ENCODE measurements at regions not wholly inside any gene's neighbourhood (a gene's known extent, or its start where the extent isn't known, plus 50 kb on each side); places are given as distances from the start of the nearest gene placed in this dataset.
"Not testable (repeated sequence)": the region's sequence is repeated elsewhere in the genome, so short reads cannot be mapped to it uniquely, and the experiment has no call there.

DNA sequence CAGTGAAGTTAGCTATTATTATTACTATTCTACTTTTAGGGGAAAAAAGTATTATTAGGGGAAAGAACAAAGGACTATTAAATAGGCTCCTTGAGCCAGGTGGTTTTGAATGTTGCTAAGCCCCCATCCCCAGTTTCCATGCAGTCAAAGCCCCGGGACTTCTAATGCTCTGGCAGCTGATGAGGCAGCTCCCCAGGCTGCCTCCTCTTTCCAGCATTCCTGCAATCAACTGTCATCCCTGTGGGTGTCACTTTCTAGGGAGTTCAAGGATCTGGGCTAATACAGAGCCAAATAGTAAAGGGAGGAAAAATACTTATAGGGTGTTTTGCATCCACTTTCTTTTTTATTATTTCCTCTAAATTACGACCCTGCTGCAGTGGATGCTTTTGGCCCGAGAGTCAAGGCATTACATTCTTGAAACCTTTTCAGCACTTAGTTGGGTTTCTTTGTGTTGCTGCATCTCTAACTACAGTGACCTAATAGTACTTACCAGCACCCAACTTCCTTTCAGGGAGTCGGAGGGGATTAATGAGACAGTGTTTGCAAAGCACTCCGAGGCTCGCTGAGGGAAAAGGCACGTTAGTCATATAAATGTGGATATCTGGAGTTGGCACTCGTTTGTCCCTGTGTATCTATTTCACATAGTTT lies 303.9 kb upstream of the MAP3K7 start:
- H3K4me3 ChIP-seq = no peak overlapping the region
- intact Hi-C loops (cut with DNase I) = no loop called here
- no peaks in the 10 kb centered on the region for H3K36me3 ChIP-seq
- DNase-seq (ENCODE audit: low spot score in 2 of 2) = no peak
- no peaks in the 10 kb centered on the region for H3K4me1 ChIP-seq
- no peaks in the 10 kb centered on the region for H3K27me3 ChIP-seq
- TF ChIP-seq, protein P1, sequence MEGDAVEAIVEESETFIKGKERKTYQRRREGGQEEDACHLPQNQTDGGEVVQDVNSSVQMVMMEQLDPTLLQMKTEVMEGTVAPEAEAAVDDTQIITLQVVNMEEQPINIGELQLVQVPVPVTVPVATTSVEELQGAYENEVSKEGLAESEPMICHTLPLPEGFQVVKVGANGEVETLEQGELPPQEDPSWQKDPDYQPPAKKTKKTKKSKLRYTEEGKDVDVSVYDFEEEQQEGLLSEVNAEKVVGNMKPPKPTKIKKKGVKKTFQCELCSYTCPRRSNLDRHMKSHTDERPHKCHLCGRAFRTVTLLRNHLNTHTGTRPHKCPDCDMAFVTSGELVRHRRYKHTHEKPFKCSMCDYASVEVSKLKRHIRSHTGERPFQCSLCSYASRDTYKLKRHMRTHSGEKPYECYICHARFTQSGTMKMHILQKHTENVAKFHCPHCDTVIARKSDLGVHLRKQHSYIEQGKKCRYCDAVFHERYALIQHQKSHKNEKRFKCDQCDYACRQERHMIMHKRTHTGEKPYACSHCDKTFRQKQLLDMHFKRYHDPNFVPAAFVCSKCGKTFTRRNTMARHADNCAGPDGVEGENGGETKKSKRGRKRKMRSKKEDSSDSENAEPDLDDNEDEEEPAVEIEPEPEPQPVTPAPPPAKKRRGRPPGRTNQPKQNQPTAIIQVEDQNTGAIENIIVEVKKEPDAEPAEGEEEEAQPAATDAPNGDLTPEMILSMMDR (IDR thresholded peaks at IDR 0.05) = no peak
- no peak overlapping the region for H3K27ac ChIP-seq
- H3K9me3 ChIP-seq = no peaks in the 10 kb centered on the region

DNA sequence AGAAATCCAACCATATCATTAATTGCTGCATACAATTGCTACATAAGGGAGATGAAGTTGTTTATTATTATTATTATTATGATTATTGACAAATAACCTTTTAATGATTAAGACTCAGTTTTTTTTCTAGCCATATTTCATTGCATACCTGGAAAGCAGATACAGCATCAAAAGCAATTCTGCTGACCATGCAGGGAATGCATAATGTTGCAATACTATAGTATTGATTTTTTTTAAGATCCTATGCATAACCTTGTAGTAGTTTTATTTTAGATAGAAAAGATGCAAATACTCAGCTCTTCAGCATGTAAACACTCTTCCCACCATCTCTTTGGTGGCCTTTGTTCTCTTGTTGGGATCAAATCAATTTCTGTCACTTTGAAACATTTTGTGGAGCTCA lies 300.9 kb upstream of the MAP3K7 start:
- Histone ChIP-seq H3K9me3 (peaks cover 0 to 2% of the 10 kb centered on the region in 2 donors), H3K4me1 (no peaks in the 10 kb centered on the region), H3K4me3 (no peak overlapping the region), H3K27ac (no peak overlapping the region), H3K36me3 (no peaks in the 10 kb centered on the region), H3K27me3 (no peaks in the 10 kb centered on the region)
- intact Hi-C loops (cut with DNase I) = no loop called here
- no peak for DNase-seq (ENCODE audit: low spot score in 2 of 2)
- TF ChIP-seq, protein P1 (IDR thresholded peaks at IDR 0.05) = no peak

DNA sequence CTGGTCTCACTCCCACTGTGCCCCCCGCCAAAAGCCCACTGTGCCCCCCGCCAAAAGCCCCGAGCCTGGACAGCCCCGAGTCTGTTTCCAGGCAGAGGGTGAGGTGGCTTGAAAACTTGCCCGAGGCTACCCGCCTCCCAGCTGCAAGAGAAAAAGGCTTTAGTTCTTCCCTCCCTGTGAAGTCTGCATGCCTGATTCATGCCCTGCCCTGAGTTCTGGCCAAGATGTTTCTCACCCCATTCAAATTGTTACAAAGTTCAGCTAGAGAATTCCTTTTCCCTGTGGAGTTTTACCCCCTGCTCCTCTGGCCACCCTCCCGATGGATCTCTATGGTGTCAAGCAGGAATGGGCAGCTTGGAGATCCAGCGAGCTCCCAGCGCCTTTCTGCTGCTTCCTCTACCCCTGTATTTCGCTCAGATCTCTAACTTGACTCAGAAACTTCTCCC lies 298.8 kb upstream of the MAP3K7 start:
- H3K27ac ChIP-seq = no peak overlapping the region
- no peak overlapping the region for H3K4me3 ChIP-seq
- H3K36me3 ChIP-seq = no peaks in the 10 kb centered on the region
- DNase-seq (ENCODE audit: low spot score in 2 of 2) = no peak
- intact Hi-C loops (cut with DNase I) = no loop called here
- no peaks in the 10 kb centered on the region for H3K27me3 ChIP-seq
- TF ChIP-seq, protein P1 (IDR thresholded peaks at IDR 0.05) = no peak
- no peaks in the 10 kb centered on the region for H3K4me1 ChIP-seq
- peaks cover 0 to 2% of the 10 kb centered on the region in 2 donors for H3K9me3 ChIP-seq

DNA sequence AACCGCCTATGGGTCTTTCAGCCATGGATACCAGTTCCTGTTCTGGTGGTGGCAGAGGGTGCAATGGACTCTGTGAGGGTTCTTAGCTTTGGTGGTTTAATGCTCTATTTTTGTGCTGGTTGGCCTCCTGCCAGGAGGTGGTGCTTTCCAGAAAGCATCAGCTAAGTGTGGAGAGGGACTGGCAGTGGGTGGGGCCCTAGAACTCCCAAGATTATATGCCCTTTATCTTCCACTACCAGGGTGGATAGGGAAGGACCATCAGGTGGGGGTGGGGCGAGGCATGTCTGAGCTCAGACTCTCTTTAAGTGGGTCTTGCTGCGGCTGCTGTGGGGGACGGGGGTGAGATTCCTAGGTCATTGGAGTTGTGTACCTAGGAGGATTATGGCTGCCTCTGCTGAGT lies 298.3 kb upstream of the MAP3K7 start:
- H3K4me3 ChIP-seq; H3K27ac ChIP-seq; DNase-seq (ENCODE audit: low spot score in 2 of 2); H3K9me3 ChIP-seq; H3K27me3 ChIP-seq; H3K36me3 ChIP-seq; intact Hi-C loops (cut with DNase I); H3K4me1 ChIP-seq: not testable (repeated sequence)

DNA sequence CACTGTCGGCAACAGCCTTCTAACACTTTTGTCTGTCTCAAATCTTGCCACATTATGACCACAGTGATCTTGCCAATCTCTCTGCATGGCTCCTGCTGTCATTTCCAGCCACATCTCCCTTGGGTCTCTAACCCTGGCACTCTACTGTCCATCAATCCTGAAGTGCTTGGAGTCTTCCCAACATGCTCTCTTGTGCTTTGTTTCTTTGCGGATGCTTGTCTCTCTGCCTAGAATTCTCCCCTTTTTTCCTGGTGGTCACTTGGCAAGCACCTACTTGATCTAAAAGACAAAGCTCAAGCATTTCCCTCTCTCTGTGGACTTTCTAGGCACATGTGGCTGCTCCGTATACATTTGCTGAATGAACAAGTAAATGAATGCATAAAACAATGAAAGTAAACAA lies 290.7 kb upstream of the MAP3K7 start:
- no peak for DNase-seq (ENCODE audit: low spot score in 2 of 2)
- Histone ChIP-seq H3K4me3 (no peak overlapping the region), H3K9me3 (no peaks in the 10 kb centered on the region), H3K36me3 (no peaks in the 10 kb centered on the region), H3K27ac (no peak overlapping the region), H3K27me3 (no peaks in the 10 kb centered on the region), H3K4me1 (no peaks in the 10 kb centered on the region)
- TF ChIP-seq, protein P1 (IDR thresholded peaks at IDR 0.05) = no peak
- intact Hi-C loops (cut with DNase I) = no loop called here

DNA sequence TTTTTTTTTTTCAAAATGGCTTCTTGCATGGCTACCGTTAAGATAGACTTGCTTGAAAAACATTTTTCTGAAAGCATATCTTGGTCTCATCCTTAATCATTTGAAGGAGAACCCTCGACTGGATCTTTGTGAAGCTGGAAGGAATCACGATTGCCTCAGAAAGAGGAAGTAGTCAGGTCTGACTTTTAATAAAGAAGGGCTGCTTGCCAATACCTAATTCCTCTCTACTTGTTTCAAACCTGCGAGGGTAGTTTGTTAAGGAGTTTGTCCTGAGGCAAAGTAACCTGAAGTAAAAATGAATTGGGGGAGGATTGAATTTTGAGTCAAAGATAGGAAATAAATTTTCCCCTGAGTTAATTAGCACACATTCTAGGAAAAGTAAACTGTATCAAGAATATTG lies 288.1 kb upstream of the MAP3K7 start:
- Histone ChIP-seq H3K4me1 (no peaks in the 10 kb centered on the region), H3K27me3 (no peaks in the 10 kb centered on the region), H3K27ac (no peak overlapping the region), H3K36me3 (no peaks in the 10 kb centered on the region), H3K9me3 (no peaks in the 10 kb centered on the region), H3K4me3 (no peak overlapping the region)
- TF ChIP-seq, protein P1 (IDR thresholded peaks at IDR 0.05) = no peak
- intact Hi-C loops (cut with DNase I) = no loop called here
- no peak for DNase-seq (ENCODE audit: low spot score in 2 of 2)
